SJSA1 (cell line): ENCODE measurements at regions not wholly inside any gene's neighbourhood (a gene's known extent, or its start where the extent isn't known, plus 50 kb on each side); places are given as distances from the start of the nearest gene placed in this dataset.

Experiments used
- DNase-seq, 2 experiments: peaks; one replicate each; pipeline ENCODE4 v3.0.0-alpha.2; 2015 to 2020; ENCODE audit warnings: low spot score in 2 of 2, low read depth in 1 of 2
- H3K27ac ChIP-seq: fragments of 250-450 bp; sonication (Bioruptor Pico); 2 replicates; pipeline ENCODE4 v1.5.1; 2020; ENCODE audit warnings: mild to moderate bottlenecking, moderate library complexity
- H3K27me3 ChIP-seq: fragments of 250-450 bp; sonication (Bioruptor Pico); replicated peaks from 2 replicates; pipeline ENCODE4 v1.5.1; 2020; ENCODE audit warnings: mild to moderate bottlenecking, moderate library complexity
- H3K36me3 ChIP-seq: fragments of 250-450 bp; sonication (Bioruptor Pico); 2 replicates; pipeline ENCODE4 v1.5.1; 2020; ENCODE audit warnings: mild to moderate bottlenecking
- H3K4me1 ChIP-seq: fragments of 250-450 bp; sonication (Bioruptor Pico); replicated peaks from 2 replicates; pipeline ENCODE4 v1.6.1; 2021; ENCODE audit warnings: mild to moderate bottlenecking
- H3K4me3 ChIP-seq: fragments of 250-450 bp; sonication (Bioruptor Pico); 2 replicates; pipeline ENCODE4 v1.5.1; 2020; ENCODE audit warnings: mild to moderate bottlenecking
- H3K9me3 ChIP-seq: fragments of 250-450 bp; sonication (Bioruptor Pico); replicated peaks from 2 replicates; pipeline ENCODE4 v1.5.1; 2020; ENCODE audit warnings: mild to moderate bottlenecking

DNA sequence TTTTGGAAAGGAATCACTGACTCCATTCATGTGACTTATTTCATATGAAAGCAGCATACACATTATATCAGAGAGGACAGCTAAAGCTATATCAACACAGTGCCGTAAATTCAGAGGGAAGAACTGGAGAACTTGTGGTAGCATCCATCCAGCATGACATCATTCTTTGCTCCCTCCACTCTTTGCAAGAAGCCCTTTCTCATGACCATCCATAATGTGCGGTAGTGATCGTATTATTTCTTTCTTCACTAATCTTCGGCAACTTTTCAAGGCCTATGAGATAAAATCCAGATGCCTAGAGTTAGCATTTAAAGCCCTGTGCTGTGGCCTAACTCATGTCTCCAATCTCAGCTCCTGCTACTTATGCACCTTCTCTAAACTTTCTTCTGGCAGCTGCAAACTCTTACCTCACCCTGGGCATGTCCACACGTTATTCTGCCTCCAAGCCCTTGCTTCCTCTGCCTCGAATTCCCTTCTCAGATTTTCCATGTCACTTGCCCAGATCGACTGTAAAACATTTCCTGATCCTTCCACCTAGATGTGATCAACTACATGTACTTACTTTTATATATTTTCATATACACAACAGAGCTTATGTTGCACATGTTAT is 307.3 kb upstream of the SGCD start:
- Histone ChIP-seq H3K27me3 (no peaks in the 10 kb centered on the region), H3K4me1 (no peaks in the 10 kb centered on the region), H3K36me3 (no peaks in the 10 kb centered on the region), H3K9me3 (peaks cover 4% of the 10 kb centered on the region; the same call in 1 of the 2 replicates), H3K27ac (no peak overlapping the region), H3K4me3 (no peak overlapping the region)
- no peak for DNase-seq

GRCh38 chr5:156020647-156021046 is 306.3 kb upstream of the SGCD start:
- no peaks in the 10 kb centered on the region for H3K36me3 ChIP-seq
- no peaks in the 10 kb centered on the region for H3K27me3 ChIP-seq
- H3K27ac ChIP-seq = no peak overlapping the region
- H3K4me3 ChIP-seq = no peak overlapping the region
- H3K4me1 ChIP-seq = no peaks in the 10 kb centered on the region
- H3K9me3 ChIP-seq = peaks cover 4% of the 10 kb centered on the region; the same call in 1 of the 2 replicates
- no peak for DNase-seq

- no peak for DNase-seq
- Histone ChIP-seq H3K4me3 (no peak overlapping the region), H3K4me1 (no peaks in the 10 kb centered on the region), H3K36me3 (no peaks in the 10 kb centered on the region), H3K27me3 (no peaks in the 10 kb centered on the region; the same call in 1 of the 2 replicates), H3K27ac (no peak overlapping the region), H3K9me3 (peaks cover 7% of the 10 kb centered on the region; the same call in 1 of the 2 replicates)
Observed at GRCh38 chr5:156021866-156022265, 305.1 kb upstream of the SGCD start.

DNA sequence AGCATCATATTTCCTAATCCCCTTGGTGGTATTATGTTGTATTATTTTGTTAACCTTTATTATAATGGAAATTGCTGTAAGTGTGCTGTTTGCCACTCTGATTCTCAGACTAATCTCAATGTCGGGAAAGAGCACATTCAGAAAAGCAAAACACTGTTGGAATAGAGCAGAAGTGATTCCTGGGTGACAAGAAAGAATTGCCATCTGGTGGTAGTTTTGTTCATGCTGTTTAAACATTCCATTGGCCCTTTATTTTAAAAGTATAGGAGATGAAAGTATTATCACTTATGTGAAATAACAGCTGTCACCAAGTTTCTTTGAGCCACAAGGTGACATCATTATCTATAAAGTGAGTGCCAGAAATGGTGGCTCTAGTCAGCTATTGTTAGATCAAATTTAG is 301.3 kb upstream of the SGCD start:
- peaks cover 7% of the 10 kb centered on the region; the same call in 1 of the 2 replicates for H3K9me3 ChIP-seq
- H3K4me3 ChIP-seq = no peak overlapping the region
- H3K36me3 ChIP-seq = no peaks in the 10 kb centered on the region
- H3K27ac ChIP-seq = no peak overlapping the region
- H3K27me3 ChIP-seq = no peaks in the 10 kb centered on the region; the same call in 1 of the 2 replicates
- no peaks in the 10 kb centered on the region for H3K4me1 ChIP-seq
- DNase-seq = no peak

GRCh38 chr5:156031181-156031580 is 295.8 kb upstream of the SGCD start:
- H3K4me3 ChIP-seq = no peak overlapping the region
- no peaks in the 10 kb centered on the region; the same call in none of the 2 replicates for H3K9me3 ChIP-seq
- H3K27me3 ChIP-seq = no peaks in the 10 kb centered on the region
- no peaks in the 10 kb centered on the region for H3K36me3 ChIP-seq
- H3K4me1 ChIP-seq = no peaks in the 10 kb centered on the region
- DNase-seq = no peak
- no peak overlapping the region for H3K27ac ChIP-seq

DNA sequence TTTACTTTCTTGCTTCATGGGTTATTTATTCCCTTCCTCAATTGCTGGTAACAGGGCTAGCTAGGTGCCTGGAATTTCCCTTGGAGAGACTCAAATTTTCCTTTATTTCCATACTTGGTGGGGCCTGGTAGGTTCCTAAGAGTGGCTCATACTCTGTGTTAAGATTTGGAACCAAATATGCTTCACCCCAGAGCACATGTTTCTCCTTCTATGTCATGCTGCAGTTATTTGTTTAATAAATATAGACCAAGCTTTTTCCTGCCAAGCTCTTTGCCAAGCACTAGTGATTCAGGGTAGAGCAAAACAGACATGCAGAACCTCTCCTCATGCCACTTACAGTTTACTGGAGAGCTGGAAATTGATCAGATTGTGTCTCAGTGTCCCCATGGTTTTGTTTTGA is 290.3 kb upstream of the SGCD start:
- H3K27ac ChIP-seq = no peak overlapping the region
- H3K27me3 ChIP-seq = no peaks in the 10 kb centered on the region
- no peaks in the 10 kb centered on the region for H3K4me1 ChIP-seq
- peaks cover 16% of the 10 kb centered on the region for H3K9me3 ChIP-seq
- no peak overlapping the region for H3K4me3 ChIP-seq
- H3K36me3 ChIP-seq = no peaks in the 10 kb centered on the region
- DNase-seq = no peak

DNA sequence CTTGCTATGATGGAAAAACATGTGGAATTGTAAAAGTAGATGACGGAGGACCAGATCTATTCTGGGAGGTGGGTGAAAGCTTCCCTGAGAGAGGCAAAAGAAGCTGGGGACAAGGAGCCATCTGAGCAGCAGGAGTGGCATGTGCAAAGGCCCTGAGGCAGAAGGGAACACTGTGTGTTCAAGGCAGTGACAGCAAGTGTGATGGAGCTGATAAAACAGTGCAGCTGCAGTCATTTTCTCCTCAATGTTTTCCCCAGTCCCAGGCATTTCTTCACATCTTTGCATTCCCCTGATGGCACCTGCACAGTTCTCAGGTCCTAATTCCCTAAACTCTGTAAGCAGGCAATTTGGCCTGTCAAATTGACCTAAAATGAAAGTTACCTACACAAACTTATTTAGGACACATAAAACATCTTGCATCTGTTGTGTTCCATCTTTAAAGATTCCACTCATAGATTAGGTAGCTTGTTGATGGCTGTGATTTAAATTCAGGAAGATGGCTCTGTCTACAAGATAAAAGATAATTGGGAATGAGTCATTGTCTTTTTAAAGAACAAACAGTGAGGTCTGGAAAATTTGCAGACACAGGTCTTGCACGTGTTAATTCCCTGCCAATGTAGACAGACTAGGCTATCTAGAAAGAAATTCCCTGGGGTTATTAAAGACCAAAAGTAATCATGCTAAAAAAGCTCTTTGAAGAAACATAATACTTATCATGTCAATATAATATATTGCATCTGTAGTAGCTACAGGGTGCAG is 289.6 kb upstream of the SGCD start:
- DNase-seq = no peak
- Histone ChIP-seq H3K27ac (no peak overlapping the region), H3K36me3 (no peaks in the 10 kb centered on the region), H3K9me3 (peaks cover 18% of the 10 kb centered on the region), H3K4me1 (no peaks in the 10 kb centered on the region), H3K4me3 (no peak overlapping the region), H3K27me3 (no peaks in the 10 kb centered on the region)

- H3K9me3 ChIP-seq = peaks cover 20% of the 10 kb centered on the region
- no peak for DNase-seq
- no peaks in the 10 kb centered on the region for H3K36me3 ChIP-seq
- no peaks in the 10 kb centered on the region for H3K27me3 ChIP-seq
- no peaks in the 10 kb centered on the region for H3K4me1 ChIP-seq
- no peak overlapping the region for H3K4me3 ChIP-seq
- no peak overlapping the region for H3K27ac ChIP-seq
Observed at GRCh38 chr5:156042726-156043125, 284.2 kb upstream of the SGCD start.

DNA sequence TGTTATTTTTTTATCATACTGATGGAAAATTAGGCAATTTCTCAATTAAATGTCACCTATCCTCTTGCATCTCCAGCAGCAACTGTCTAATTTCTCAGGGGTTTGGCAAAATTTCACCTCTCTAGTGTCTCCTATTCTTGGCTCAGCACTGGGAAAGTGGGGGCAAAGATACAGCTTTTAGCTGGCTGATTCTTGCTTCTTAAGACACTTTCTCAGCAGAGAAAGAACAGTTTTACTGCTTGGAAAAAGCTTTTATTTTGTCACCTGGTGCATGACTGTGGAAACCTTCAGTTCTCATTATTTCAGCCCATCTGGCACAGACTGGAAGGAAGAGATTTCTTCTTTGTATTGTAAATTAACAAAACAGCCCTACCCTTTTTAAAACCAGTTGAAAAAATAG is 283.6 kb upstream of the SGCD start:
- H3K36me3 ChIP-seq = no peaks in the 10 kb centered on the region
- no peak overlapping the region for H3K4me3 ChIP-seq
- H3K27me3 ChIP-seq = no peaks in the 10 kb centered on the region
- no peaks in the 10 kb centered on the region for H3K4me1 ChIP-seq
- H3K9me3 ChIP-seq = peaks cover 14% of the 10 kb centered on the region
- DNase-seq = no peak
- H3K27ac ChIP-seq = no peak overlapping the region

DNA sequence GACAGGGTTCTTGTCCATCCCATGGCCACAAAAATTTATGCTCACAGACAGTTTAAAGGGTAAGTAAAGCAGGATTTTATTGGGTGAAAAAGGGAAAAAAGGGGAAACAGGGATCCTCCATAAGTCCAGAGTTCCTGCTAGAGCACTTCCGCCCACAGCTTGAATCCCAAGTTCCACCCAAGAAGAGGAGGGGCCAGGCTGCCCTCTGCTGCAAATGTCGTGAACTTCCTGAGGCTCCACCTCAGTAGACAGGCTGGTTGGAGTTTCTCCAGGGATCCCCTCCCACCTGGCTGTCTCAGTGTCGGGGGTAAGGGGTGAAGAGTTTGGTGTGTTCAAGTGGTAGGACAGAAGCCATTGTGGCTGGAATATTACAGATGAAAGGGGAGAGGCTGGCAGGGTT is 275.0 kb upstream of the SGCD start:
- Histone ChIP-seq H3K9me3 (peaks cover 5% of the 10 kb centered on the region), H3K4me3 (no peak overlapping the region), H3K36me3 (no peaks in the 10 kb centered on the region), H3K4me1 (no peaks in the 10 kb centered on the region), H3K27me3 (no peaks in the 10 kb centered on the region), H3K27ac (no peak overlapping the region)
- no peak for DNase-seq

- peaks cover 5% of the 10 kb centered on the region for H3K9me3 ChIP-seq
- H3K4me1 ChIP-seq = no peaks in the 10 kb centered on the region
- no peak overlapping the region for H3K4me3 ChIP-seq
- H3K27me3 ChIP-seq = no peaks in the 10 kb centered on the region
- H3K27ac ChIP-seq = no peak overlapping the region
- H3K36me3 ChIP-seq = no peaks in the 10 kb centered on the region
- no peak for DNase-seq
Observed at GRCh38 chr5:156052656-156053055, 274.3 kb upstream of the SGCD start.

GRCh38 chr5:156053056-156053455 is 273.9 kb upstream of the SGCD start:
- Histone ChIP-seq H3K9me3 (peaks cover 7% of the 10 kb centered on the region), H3K36me3 (no peaks in the 10 kb centered on the region), H3K27me3 (no peaks in the 10 kb centered on the region), H3K4me1 (no peaks in the 10 kb centered on the region), H3K4me3 (no peak overlapping the region), H3K27ac (no peak overlapping the region)
- no peak for DNase-seq

- H3K4me1 ChIP-seq = no peaks in the 10 kb centered on the region
- H3K36me3 ChIP-seq = no peaks in the 10 kb centered on the region
- DNase-seq = no peak
- no peaks in the 10 kb centered on the region for H3K27me3 ChIP-seq
- H3K4me3 ChIP-seq = no peak overlapping the region
- peaks cover 29% of the 10 kb centered on the region for H3K9me3 ChIP-seq
- no peak overlapping the region for H3K27ac ChIP-seq
Observed at GRCh38 chr5:156076912-156077311, 250.1 kb upstream of the SGCD start.

DNA sequence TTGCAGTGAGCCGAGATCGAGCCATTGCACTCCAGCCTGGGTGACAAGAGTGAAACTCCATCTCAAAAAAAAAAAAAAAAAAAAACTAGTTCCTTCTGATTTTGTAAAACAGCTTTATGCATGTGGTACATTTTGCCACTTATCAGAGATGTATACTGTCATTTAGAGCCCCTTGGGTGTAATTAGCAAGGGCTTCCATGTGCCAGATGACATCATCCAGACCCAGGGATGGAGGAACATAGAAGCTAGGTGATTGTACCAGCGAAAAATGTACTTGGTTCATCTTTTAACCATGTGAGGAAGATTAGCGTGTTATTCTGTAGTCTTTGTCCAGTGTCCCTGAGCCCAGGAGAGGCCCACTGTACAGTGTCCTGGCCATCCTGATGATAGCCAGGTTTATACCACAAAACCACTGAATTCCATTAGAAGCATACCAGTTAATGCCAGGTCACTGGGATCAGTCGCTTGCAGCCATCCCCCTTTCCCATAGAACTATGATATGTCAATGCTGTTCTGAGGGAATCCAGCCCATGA is 239.3 kb upstream of the SGCD start:
- no peak overlapping the region for H3K4me3 ChIP-seq
- no peaks in the 10 kb centered on the region; the same call in 1 of the 2 replicates for H3K27me3 ChIP-seq
- H3K9me3 ChIP-seq = peaks cover 36% of the 10 kb centered on the region
- H3K36me3 ChIP-seq = no peaks in the 10 kb centered on the region
- DNase-seq = no peak
- no peak overlapping the region for H3K27ac ChIP-seq
- H3K4me1 ChIP-seq = no peaks in the 10 kb centered on the region
